Brain microvascular endothelial cell (primary cell): ENCODE measurements at regions not wholly inside any gene's neighbourhood (a gene's known extent, or its start where the extent isn't known, plus 50 kb on each side); places are given as distances from the start of the nearest gene placed in this dataset.

Experiments used
- DNase-seq: peaks from one replicate; pipeline ENCODE4 v3.0.0-alpha.2; 2020
- H3K27ac ChIP-seq: fragments of 250-450 bp; sonication (Bioruptor Pico); 2 replicates; pipeline ENCODE4 v1.5.1; 2020; ENCODE audit warnings: mild to moderate bottlenecking, moderate library complexity
- H3K27me3 ChIP-seq: fragments of 250-450 bp; sonication (Bioruptor Pico); replicated peaks from 2 replicates; pipeline ENCODE4 v1.5.1; 2020; ENCODE audit warnings: mild to moderate bottlenecking
- H3K36me3 ChIP-seq: fragments of 250-450 bp; sonication (Bioruptor Pico); replicated peaks from 2 replicates; pipeline ENCODE4 v1.5.1; 2020; ENCODE audit warnings: mild to moderate bottlenecking
- H3K4me3 ChIP-seq: 2 replicates; pipeline ENCODE4 v1.5.1; 2011; ENCODE audit warnings: low read depth, mild to moderate bottlenecking, control low read depth, low read length, moderate library complexity
- CTCF ChIP-seq: IDR thresholded peaks from 2 replicates; pipeline ENCODE4 v1.5.1; 2011; ENCODE audit warnings: low read depth, mild to moderate bottlenecking, moderate library complexity, low read length, control low read depth, inconsistent platforms; ENCODE audit errors: missing control alignments
- in situ Hi-C: cut with HindIII; loops from 2 replicates; pipeline ENCODE4 v1.10.0; 2017; ENCODE audit warnings: low sequenced_read_pairs, low pct_ligation_motif_present

- in situ Hi-C loops: no loop called here
- Histone ChIP-seq H3K27ac (no peak overlapping the region), H3K36me3 (no peaks in the 10 kb centered on the region), H3K27me3 (no peaks in the 10 kb centered on the region), H3K4me3 (no peak overlapping the region)
- DNase-seq: no peak
- TF ChIP-seq CTCF: no peak
These were observed 65.7 kb upstream of the SDK1 start for GRCh38 chr7:3235322-3235721.

- Histone ChIP-seq H3K36me3 (no peaks in the 10 kb centered on the region), H3K4me3 (no peak overlapping the region), H3K27ac (no peak overlapping the region), H3K27me3 (no peaks in the 10 kb centered on the region)
- in situ Hi-C loops: no loop called here
- DNase-seq: no peak
- no peak for TF ChIP-seq CTCF
These were observed 64.8 kb upstream of the SDK1 start for GRCh38 chr7:3236268-3236667.

- H3K27me3 ChIP-seq: no peaks in the 10 kb centered on the region
- no peak for TF ChIP-seq CTCF
- H3K36me3 ChIP-seq: no peaks in the 10 kb centered on the region
- in situ Hi-C loops: no loop called here
- no peak overlapping the region for H3K4me3 ChIP-seq
- no peak for DNase-seq
- H3K27ac ChIP-seq: no peak overlapping the region
These were observed 62.4 kb upstream of the SDK1 start for GRCh38 chr7:3238525-3239210.

GRCh38 chr7:3239291-3239691 lies 61.8 kb upstream of the SDK1 start:
- no peak overlapping the region for H3K27ac ChIP-seq
- H3K27me3 ChIP-seq: no peaks in the 10 kb centered on the region
- DNase-seq: no peak
- in situ Hi-C loops: no loop called here
- no peak overlapping the region for H3K4me3 ChIP-seq
- TF ChIP-seq CTCF: no peak
- H3K36me3 ChIP-seq: no peaks in the 10 kb centered on the region

- DNase-seq: no peak
- Histone ChIP-seq H3K4me3 (no peak overlapping the region), H3K27me3 (no peaks in the 10 kb centered on the region), H3K27ac (no peak overlapping the region), H3K36me3 (no peaks in the 10 kb centered on the region)
- no peak for TF ChIP-seq CTCF
- in situ Hi-C loops: no loop called here
These were observed 60.1 kb upstream of the SDK1 start for GRCh38 chr7:3240826-3241430.
